GM13977 (cell line): ENCODE measurements at regions not wholly inside any gene's neighbourhood (a gene's known extent, or its start where the extent isn't known, plus 50 kb on each side); places are given as distances from the start of the nearest gene placed in this dataset.

Experiments used
- DNase-seq: peaks from one replicate; pipeline ENCODE4 v3.0.0; 2012; ENCODE audit warnings: low spot score
- in situ Hi-C: fragments of 300-500 bp; cut with MboI; formaldehyde crosslinking; loops from one replicate; pipeline ENCODE4 v1.12.0; 2022; ENCODE audit warnings: low sequenced_read_pairs, low pct_unique_long_range_greater_than_20kb, mixed read lengths, inconsistent platforms; ENCODE audit not compliant: unreplicated experiment
- TF ChIP-seq, protein P1 (sequence below): IDR thresholded peaks from 2 replicates; pipeline ENCODE4 v1.5.1; 2012; ENCODE audit warnings: mild to moderate bottlenecking, control low read depth; ENCODE audit not compliant: insufficient read depth; ENCODE audit errors: extremely low read depth, missing control alignments

DNA sequence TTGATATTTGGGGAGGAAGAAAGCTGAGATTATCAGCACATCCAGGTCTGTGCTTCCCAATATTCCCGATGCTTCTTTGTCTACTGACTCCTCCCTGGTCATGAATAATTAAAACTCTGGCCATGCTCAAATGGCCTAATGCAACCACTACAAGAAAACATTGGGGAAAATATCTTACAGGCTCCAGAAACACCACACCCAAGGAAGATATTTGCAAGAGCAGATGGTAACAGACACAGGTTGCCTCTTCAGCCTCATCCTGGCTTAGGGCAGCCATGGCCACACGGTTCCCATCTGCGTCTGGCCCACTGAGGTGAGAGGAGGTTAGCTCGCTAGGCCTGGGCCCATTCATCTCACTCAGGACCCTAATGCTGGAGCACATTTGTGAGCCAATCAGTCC is 108.4 kb upstream of the SDK1 start:
- TF ChIP-seq, protein P1, sequence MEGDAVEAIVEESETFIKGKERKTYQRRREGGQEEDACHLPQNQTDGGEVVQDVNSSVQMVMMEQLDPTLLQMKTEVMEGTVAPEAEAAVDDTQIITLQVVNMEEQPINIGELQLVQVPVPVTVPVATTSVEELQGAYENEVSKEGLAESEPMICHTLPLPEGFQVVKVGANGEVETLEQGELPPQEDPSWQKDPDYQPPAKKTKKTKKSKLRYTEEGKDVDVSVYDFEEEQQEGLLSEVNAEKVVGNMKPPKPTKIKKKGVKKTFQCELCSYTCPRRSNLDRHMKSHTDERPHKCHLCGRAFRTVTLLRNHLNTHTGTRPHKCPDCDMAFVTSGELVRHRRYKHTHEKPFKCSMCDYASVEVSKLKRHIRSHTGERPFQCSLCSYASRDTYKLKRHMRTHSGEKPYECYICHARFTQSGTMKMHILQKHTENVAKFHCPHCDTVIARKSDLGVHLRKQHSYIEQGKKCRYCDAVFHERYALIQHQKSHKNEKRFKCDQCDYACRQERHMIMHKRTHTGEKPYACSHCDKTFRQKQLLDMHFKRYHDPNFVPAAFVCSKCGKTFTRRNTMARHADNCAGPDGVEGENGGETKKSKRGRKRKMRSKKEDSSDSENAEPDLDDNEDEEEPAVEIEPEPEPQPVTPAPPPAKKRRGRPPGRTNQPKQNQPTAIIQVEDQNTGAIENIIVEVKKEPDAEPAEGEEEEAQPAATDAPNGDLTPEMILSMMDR = no peak
- in situ Hi-C loops = no loop called here
- no peak for DNase-seq

DNA sequence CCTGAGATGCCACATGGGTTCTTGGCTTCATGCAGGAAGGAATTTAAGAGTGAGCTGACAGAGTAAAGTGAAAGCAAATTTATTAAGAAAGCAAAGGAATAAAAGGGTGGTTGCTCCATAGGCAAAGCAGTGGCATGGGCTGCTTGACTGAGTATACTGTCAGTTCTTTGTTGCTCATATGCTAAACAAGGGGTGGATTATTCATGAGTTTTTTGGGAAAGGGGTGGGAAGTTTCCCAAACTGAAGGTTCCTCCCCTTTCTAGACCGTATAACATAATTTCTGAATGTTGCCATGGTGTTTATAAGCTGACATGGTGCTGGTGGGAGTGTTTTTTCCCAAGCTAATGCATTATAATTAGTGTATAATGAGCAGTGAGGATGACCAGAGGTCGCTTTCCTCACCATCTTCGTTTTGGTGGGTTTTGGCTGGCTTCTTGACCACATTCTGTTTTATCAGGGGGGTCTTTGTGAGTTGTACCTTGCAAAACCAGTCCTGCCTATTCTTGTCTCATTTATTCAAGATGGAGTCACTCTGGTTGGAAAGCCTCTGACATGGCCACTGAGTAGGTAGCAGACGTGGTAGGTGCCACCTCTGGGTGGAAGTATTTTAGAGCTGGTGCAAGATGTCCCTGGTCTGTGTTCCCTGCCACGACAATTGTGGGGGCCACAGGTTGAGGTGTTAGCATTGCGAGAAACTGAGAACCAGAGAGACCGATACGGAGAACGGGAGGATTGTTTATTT is 107.5 kb upstream of the SDK1 start:
- TF ChIP-seq, protein P1 = no peak
- in situ Hi-C loops = no loop called here
- no peak for DNase-seq

DNA sequence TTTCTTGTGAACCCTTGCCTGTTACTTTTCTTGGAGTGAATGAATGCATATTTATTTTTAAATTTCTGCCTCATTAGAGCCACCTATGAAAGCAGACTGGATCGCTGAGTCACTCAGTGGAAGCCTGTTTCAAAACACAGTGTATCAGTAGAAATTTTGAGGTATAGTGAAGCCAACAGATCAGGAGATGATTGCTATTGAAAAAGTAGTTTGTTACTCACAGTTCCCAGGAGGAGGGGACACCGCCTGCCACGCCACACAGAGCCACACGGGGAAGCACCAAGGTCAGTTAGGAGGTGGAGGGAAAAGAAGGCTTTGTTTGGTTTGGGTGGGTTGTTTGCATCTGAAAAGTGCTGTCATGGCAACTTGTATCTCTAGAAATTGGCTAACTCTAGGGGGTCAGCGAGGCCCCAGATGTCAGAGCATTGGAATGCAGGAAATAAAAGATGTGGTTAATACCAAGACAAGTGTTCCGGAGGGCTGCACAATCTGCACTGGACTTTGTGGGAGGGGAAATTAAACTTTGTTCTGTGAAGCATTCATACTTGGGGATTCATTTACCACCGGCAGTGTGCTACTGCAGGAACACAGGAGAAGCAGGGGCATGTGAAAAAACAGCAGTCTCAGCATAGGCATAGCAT is 106.4 kb upstream of the SDK1 start:
- in situ Hi-C loops = no loop called here
- DNase-seq = no peak
- TF ChIP-seq, protein P1 = no peak

DNA sequence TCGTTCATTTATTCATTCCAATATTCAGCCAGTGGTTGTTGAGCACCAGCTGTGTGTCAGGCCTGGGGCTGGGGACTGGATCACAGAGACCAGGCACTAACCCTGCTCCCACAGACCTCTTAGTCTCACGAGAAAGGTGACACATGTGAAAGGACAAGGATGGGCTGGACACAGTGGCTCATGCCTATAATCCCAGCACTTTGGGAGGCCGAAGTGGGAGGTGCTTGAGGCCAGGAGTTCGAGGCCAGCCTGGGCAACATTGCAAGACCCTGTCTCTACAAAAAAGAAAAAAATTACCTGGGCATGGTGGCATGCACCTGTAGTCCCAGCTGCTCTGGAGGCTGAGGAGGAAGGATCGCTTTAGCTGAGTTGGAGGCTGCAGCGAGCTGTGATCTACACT is 105.9 kb upstream of the SDK1 start:
- in situ Hi-C loops = no loop called here
- TF ChIP-seq, protein P1 = no peak

DNA sequence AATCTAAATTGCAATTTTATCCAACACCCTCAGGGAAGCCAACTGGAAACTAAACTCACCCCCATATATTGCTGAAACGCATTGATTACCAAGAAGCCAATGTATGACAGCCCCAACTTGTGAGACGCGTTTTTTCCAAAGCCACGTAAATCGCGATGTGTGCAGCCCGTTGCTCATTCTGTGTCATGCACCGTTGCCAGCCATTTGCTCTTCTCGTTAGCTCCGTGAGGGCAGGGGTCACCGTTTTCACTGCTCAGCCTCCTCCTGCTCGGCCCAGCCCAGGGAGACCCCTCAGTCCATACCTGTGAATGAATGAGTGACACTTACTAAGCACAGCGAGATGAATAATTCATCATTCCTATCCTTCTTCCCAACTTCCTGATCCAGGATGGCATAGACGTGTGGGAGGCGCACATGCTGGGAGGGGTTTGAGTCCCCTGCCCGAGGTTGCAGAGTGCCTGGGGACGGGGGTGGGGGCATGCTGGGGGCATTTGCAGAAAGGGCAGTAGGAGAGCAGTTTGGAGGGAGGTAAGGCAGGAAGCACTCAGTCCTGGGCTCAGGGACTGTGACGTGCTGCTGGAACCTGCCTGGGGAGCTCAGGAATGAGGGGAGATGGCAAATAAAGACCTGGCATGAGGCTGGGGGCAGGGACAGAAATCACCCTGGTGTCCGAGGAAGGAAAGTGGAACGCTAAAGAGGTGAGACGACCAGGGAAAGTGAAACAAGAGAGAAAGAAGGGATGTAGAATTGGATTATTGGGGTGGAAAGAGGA is 104.2 kb upstream of the SDK1 start:
- DNase-seq = no peak
- TF ChIP-seq, protein P1 = no peak
- in situ Hi-C loops = no loop called here

More for the DNA sequence above, 105.9 kb upstream of the SDK1 start:
- DNase-seq = no peak

DNA sequence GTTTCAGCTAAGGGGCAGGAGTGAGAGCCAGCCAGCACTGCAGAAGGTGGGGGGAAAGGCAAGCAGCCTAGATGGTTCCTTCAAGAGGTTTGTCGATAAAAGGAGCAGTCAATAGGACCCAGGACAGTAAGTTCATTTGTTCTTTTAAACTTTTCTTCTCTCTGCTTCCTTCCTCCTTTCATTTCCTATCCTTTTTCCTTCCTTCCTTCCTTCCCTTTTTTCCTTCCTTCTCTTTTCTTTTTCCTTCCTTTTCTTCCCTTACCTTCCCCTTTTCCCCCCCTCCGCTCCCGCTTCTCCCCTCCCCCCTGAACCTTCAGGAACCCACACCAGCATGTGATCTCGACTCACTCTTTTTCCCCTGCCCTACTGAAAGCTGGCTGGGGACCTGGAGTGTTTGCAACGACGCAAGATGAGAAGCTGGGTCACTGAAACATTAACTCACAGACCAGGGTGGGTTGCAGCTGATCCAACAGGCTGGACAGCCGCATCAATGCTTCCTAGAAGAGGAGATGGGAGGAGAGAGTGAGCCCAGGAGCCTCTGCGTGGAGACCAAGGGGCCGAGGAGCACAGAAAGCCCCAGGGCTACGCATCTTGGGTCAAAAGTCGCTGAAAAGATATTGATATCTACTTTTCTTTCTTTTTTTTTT is 103.4 kb upstream of the SDK1 start:
- TF ChIP-seq, protein P1 = no peak
- in situ Hi-C loops = no loop called here
- DNase-seq = no peak
